Endothelial cell of umbilical vein (primary cell): ENCODE measurements at regions not wholly inside any gene's neighbourhood (a gene's known extent, or its start where the extent isn't known, plus 50 kb on each side); places are given as distances from the start of the nearest gene placed in this dataset.

Experiments used
- BruUV-seq: library from RNA; stranded (reverse); fragments of 400-500 nt; replicated peaks from 2 replicates; lab custom pipeline; 2021; lab: Mats Ljungman, UMichigan
- CTCF ChIA-PET: fragments of 300-600, 350-600 bp; sonication (Branson Sonifier 250); formaldehyde crosslinking; loops from one replicate; lab custom pipeline; 2021; ENCODE audit warnings: antibody characterized with exemption, inconsistent platforms; lab: Charles Lee
- POLR2A ChIA-PET: fragments of 300-600, 350-600 bp; sonication (Branson Sonifier 250); formaldehyde crosslinking; loops from one replicate; lab custom pipeline; 2021; ENCODE audit warnings: antibody characterized with exemption, inconsistent platforms; lab: Charles Lee
- DNase-seq: peaks from one replicate; pipeline ENCODE4 v3.0.0-alpha.2; 2011; ENCODE audit warnings: low read depth, low spot score
- FAIRE-seq: peaks from 2 replicates; lab custom pipeline; 2011; peaks lifted over from hg19 to GRCh38; lab: Jason Lieb, UNC
- H2AFZ ChIP-seq: 2 replicates; pipeline ENCODE4 v1.6.0; 2012; ENCODE audit warnings: low read depth, low read length, control low read depth, inconsistent platforms
- H3K27ac ChIP-seq: 2 replicates; pipeline ENCODE4 v1.5.1; 2011; ENCODE audit warnings: low read depth, mild to moderate bottlenecking, control low read depth, low read length, moderate library complexity; ENCODE audit not compliant: insufficient read depth
- H3K27me3 ChIP-seq, 2 experiments: 2 replicates each; pipeline versions ENCODE4 v1.6.0 to v1.6.1; 2011; ENCODE audit warnings: low read length in 2 of 2, mixed read lengths in 1 of 2; ENCODE audit not compliant: control insufficient read depth in 2 of 2, insufficient read depth in 2 of 2
- H3K36me3 ChIP-seq, 2 experiments: 2 replicates in 1 of 2; 3 replicates in 1 of 2; pipeline ENCODE4 v1.5.1; 2011; ENCODE audit warnings: low read length in 2 of 2, mild to moderate bottlenecking in 1 of 2, moderate library complexity in 1 of 2; ENCODE audit not compliant: control insufficient read depth in 2 of 2, insufficient read depth in 2 of 2; ENCODE audit errors: extremely low read depth in 1 of 2
- H3K4me1 ChIP-seq: 3 replicates; pipeline ENCODE4 v1.5.1; 2011; ENCODE audit warnings: mild to moderate bottlenecking, low read length; ENCODE audit not compliant: control insufficient read depth, insufficient read depth; ENCODE audit errors: extremely low read depth
- H3K4me2 ChIP-seq: 2 replicates; pipeline ENCODE4 v1.6.1; 2011; ENCODE audit warnings: low read length, control low read depth, mixed read lengths; ENCODE audit not compliant: insufficient read depth
- H3K4me3 ChIP-seq, 3 experiments: fragments of 200-600 bp in 1 of 3; sonication (generic), shearing (Covaris generic) in 1 of 3; replicated peaks in 1 of 3; 2 replicates each; pipeline ENCODE4 v1.5.1; 2011 to 2016; ENCODE audit warnings: control low read depth in 3 of 3, low read length in 3 of 3, mild to moderate bottlenecking in 2 of 3, inconsistent platforms in 1 of 3, low read depth in 1 of 3, moderate library complexity in 1 of 3; ENCODE audit not compliant: insufficient read depth in 1 of 3
- H3K79me2 ChIP-seq: 2 replicates; pipeline ENCODE4 v1.6.0; 2012; ENCODE audit warnings: low read length, inconsistent platforms; ENCODE audit not compliant: control insufficient read depth, insufficient read depth
- H3K9ac ChIP-seq: replicated peaks from 2 replicates; pipeline ENCODE3; 2011; ENCODE audit warnings: low read length, control low read depth; ENCODE audit not compliant: insufficient read depth; ENCODE audit errors: extremely low read depth
- H3K9me1 ChIP-seq: replicated peaks from 3 replicates; pipeline ENCODE4 v1.6.0; 2011; ENCODE audit warnings: mild to moderate bottlenecking, low read length; ENCODE audit not compliant: control insufficient read depth, insufficient read depth; ENCODE audit errors: extremely low read depth
- H3K9me3 ChIP-seq: replicated peaks from 2 replicates; pipeline ENCODE4 v1.5.1; 2012; ENCODE audit warnings: low read length, inconsistent platforms; ENCODE audit not compliant: control insufficient read depth, insufficient read depth
- H4K20me1 ChIP-seq: replicated peaks from 2 replicates; pipeline ENCODE3; 2011; ENCODE audit warnings: mild to moderate bottlenecking, low read length; ENCODE audit not compliant: control insufficient read depth, insufficient read depth; ENCODE audit errors: extremely low read depth
- CTCF ChIP-seq, 2 donors: IDR thresholded peaks; 1 replicate in 1 of 2; 2 replicates in 1 of 2; pipeline ENCODE4 v1.5.1; 2011; ENCODE audit warnings: low read length in 2 of 2, mild to moderate bottlenecking in 2 of 2, moderate library complexity in 2 of 2, control low read depth in 1 of 2, inconsistent platforms in 1 of 2, low read depth in 1 of 2; ENCODE audit not compliant: insufficient read depth in 1 of 2; ENCODE audit errors: extremely low read depth in 1 of 2
- EZH2 ChIP-seq: IDR thresholded peaks from 2 replicates; pipeline ENCODE4 v1.6.1; 2012; ENCODE audit warnings: borderline replicate concordance, low read depth, mild to moderate bottlenecking, moderate library complexity, low read length, inconsistent platforms; ENCODE audit not compliant: severe bottlenecking
- FOS ChIP-seq: IDR thresholded peaks from 2 replicates; pipeline ENCODE4 v1.6.1; 2011; ENCODE audit warnings: mild to moderate bottlenecking, low read length, moderate library complexity, borderline replicate concordance; ENCODE audit not compliant: insufficient read depth
- GATA2 ChIP-seq: IDR thresholded peaks from 2 replicates; pipeline ENCODE4 v1.7.0; 2011; ENCODE audit warnings: low read depth, mild to moderate bottlenecking, moderate library complexity, mixed read lengths, low read length; ENCODE audit not compliant: insufficient read length, insufficient read depth
- JUN ChIP-seq: IDR thresholded peaks from 2 replicates; pipeline ENCODE4 v1.6.1; 2011; ENCODE audit warnings: borderline replicate concordance, low read depth; ENCODE audit not compliant: insufficient read length, insufficient read depth
- MAX ChIP-seq: IDR thresholded peaks from 2 replicates; pipeline ENCODE4 v1.6.1; 2011; ENCODE audit not compliant: insufficient read depth, insufficient read length
- MYC ChIP-seq: IDR thresholded peaks from one replicate; pipeline ENCODE4 v1.6.1; 2011; ENCODE audit warnings: mild to moderate bottlenecking, low read depth, low read length
- POLR2A ChIP-seq: IDR thresholded peaks from 2 replicates; pipeline ENCODE4 v1.6.1; 2012; ENCODE audit warnings: low read depth, mild to moderate bottlenecking, control low read depth, low read length
- POLR2AphosphoS5 ChIP-seq: IDR thresholded peaks from 2 replicates; pipeline ENCODE4 v1.6.1; 2012; ENCODE audit warnings: low read depth, mild to moderate bottlenecking, control low read depth, low read length, moderate library complexity; ENCODE audit not compliant: insufficient read depth
- dilution Hi-C: fragments of 300-500 bp; cut with MboI; formaldehyde crosslinking; loops from one replicate; pipeline ENCODE4 v1.15.0; 2019; ENCODE audit warnings: low sequenced_read_pairs; ENCODE audit not compliant: extremely low pct_ligation_motif_present
- intact Hi-C: fragments of 100-400 bp; cut with micrococcal nuclease; formaldehyde crosslinking; loops from one replicate; pipeline ENCODE4 v1.10.0; 2022

GRCh38 chr16:64130140-64130539, 991.7 kb downstream of the CDH11 start:
- H2AFZ ChIP-seq: no peak overlapping the region
- no TSS peak for BruUV-seq

More at GRCh38 chr16:64130140-64130539, 991.7 kb downstream of the CDH11 start:
- CTCF ChIA-PET: no interaction called here
- FAIRE-seq (no peak), DNase-seq (no peak)
- no peak overlapping the region for H3K27ac ChIP-seq
- H3K9me1 ChIP-seq: no peaks in the 10 kb centered on the region
- no peaks in the 10 kb centered on the region for H3K27me3 ChIP-seq
- H3K4me1 ChIP-seq: no peaks in the 10 kb centered on the region
- intact Hi-C loops (no loop called here), dilution Hi-C loops (no loop called here)
- no peaks in the 10 kb centered on the region for H3K36me3 ChIP-seq
- H3K4me3 ChIP-seq: no peak overlapping the region
- H3K9ac ChIP-seq: no peak overlapping the region
- H3K9me3 ChIP-seq: no peaks in the 10 kb centered on the region
- POLR2A ChIA-PET: no interaction called here
- H3K79me2 ChIP-seq: no peaks in the 10 kb centered on the region
- H3K4me2 ChIP-seq: no peak overlapping the region
- no peaks in the 10 kb centered on the region for H4K20me1 ChIP-seq
- TF ChIP-seq GATA2 (no peak), POLR2A (no peak), POLR2AphosphoS5 (no peak), MYC (no peak), EZH2 (no peak), MAX (no peak), JUN (no peak), FOS (no peak), CTCF (IDR thresholded peaks at IDR 0.05; ENCODE audit: extremely low read depth in 1 of 2, insufficient read depth in 1 of 2, low read depth in 1 of 2, low read length in 2 of 2) (no peak)
